GM19324 (cell line): ENCODE measurements at regions not wholly inside any gene's neighbourhood (a gene's known extent, or its start where the extent isn't known, plus 50 kb on each side); places are given as distances from the start of the nearest gene placed in this dataset.
"Not testable (repeated sequence)": the region's sequence is repeated elsewhere in the genome, so short reads cannot be mapped to it uniquely, and the experiment has no call there.

ENCODE experiments used
- ATAC-seq: cut with Tn5 transposase; IDR thresholded peaks from one replicate; pipeline ENCODE4 v1.9.1; 2021; ENCODE audit warnings: mild to moderate bottlenecking, moderate library complexity; ENCODE audit not compliant: unreplicated experiment, low FRiP score

DNA sequence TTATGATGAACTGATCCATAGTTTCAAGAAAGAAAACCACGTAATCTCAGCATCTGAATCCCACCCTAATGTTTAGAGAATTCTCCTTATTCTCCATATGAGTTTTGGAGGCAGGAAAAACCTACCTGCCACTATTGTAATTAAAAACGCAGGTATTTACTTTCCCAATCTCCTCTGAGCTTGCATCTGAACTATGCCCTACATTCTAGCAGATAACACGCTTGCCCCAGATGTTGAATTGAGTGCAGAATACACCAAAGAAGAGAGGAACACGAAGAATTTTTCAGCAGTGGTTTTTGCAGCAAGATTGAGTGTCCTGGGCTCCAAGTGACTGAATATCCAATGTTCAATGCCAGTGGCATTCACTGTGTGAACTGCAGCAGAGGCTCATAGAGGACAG lies 182.4 kb downstream of the COX18 start:
- ATAC-seq: no peak

DNA sequence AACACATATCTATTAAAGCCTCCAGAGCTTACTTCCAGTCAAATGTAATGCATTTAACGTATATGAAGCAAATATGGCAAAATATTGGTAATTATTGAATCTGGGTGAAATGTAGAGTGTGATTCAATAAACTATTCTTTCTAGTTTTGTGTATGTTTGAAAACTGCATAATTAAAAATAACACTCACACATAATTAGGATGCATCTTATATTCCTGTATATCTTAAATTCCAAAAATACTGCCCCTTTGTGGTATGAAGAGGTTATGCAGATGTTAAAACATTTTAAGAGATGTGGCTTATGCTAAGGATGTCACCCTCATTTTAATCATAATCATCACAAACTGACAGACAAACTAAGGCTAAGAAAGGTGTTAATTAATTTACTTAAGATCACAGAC lies 182.9 kb downstream of the COX18 start:
- ATAC-seq: no peak

- ATAC-seq: not testable (repeated sequence)
Measured at GRCh38 chr4:72884225-72884624, 185.3 kb downstream of the COX18 start.

DNA sequence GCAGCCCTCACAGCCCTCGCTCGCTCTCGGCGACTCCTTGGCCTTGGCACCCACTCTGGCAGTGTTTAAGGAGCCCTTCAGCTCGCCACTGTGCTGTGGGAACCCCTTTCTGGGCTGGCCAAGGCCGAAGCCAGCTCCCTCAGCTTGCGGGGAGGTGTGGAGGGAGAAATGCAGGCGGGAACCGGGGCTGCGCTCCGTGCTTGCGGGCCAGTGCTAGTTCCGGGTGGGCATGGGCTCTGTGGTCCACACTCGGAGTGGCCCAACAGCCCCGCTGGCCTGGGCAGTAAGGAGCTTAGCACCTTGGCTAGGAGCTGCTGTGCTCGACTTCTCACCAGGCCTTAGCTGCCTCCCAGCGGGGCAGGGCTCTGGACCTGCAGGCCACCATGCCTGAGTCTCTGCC lies 192.6 kb downstream of the COX18 start:
- ATAC-seq: no peak

GRCh38 chr4:72875545-72875944 lies 194.0 kb downstream of the COX18 start:
- ATAC-seq: no peak

DNA sequence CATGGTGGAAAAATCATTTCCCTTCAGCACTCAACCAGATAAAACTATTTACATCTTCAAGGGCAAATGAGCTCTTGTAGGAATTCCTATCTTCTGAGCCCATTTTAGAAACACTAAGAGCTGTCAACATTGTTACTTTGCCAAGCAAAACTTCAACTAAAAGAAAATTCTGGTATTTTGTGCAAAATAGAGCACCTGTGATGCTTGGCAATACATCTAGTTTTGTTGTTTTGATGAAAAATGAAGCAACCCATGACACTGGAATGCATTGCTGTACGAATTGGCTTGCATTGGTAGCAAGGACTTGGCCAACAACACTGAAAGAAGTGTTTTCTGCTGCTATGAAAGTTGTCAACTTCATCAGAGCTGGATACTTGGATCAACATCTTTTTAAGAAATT lies 194.4 kb downstream of the COX18 start:
- no peak for ATAC-seq

GRCh38 chr4:72864898-72865297 lies 204.6 kb downstream of the COX18 start:
- ATAC-seq: no peak

GRCh38 chr4:72864277-72864676 lies 205.2 kb downstream of the COX18 start:
- not testable (repeated sequence) for ATAC-seq

- no peak for ATAC-seq
Measured at GRCh38 chr4:72860766-72861165, 208.8 kb downstream of the COX18 start.

GRCh38 chr4:72858328-72858727 lies 211.2 kb downstream of the COX18 start:
- no peak for ATAC-seq

GRCh38 chr4:72857787-72858186 lies 211.7 kb downstream of the COX18 start:
- ATAC-seq: no peak

- ATAC-seq: no peak
Measured at GRCh38 chr4:72857216-72857615, 212.3 kb downstream of the COX18 start.

- no peak for ATAC-seq
Measured at GRCh38 chr4:72846280-72847111, 223.0 kb downstream of the COX18 start.

- no peak for ATAC-seq
Measured at GRCh38 chr4:72843466-72843865, 226.1 kb downstream of the COX18 start.

DNA sequence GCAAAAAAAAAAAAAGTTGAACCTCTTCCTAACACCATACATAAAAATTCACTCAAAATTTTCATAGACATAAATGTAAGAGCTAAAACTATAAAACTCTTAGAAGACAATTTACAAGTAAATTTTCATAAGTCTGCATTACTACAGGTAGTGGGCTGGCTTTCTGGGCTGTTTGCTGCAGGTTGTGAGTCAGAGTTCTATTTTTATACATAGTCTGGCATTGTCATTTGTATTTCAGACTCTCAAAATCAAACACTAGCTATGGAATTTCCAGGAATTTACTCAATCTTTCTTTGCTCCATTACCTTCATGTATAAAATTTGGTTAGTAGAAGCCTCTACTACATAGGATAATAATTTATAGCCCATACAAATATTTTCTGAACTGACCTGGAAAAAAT lies 227.2 kb downstream of the COX18 start:
- ATAC-seq: no peak

DNA sequence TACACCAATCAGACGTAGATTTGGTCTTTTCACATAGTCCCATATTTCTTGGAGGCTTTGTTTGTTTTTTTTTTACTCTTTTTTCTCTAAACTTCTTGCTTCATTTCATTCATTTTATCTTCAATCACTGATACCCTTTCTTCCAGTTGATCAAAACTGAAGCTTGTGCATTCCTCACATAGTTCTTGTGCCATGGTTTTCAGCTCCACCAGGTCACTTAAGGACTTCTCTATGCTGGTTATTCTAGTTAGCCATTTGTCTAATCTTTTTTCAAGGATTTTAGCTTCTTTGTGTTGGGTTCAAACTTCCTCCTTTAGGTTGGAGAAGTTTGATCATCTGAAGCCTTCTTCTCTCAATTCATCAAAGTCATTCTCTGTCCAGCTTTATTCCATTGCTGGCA lies 229.3 kb downstream of the COX18 start:
- not testable (repeated sequence) for ATAC-seq

DNA sequence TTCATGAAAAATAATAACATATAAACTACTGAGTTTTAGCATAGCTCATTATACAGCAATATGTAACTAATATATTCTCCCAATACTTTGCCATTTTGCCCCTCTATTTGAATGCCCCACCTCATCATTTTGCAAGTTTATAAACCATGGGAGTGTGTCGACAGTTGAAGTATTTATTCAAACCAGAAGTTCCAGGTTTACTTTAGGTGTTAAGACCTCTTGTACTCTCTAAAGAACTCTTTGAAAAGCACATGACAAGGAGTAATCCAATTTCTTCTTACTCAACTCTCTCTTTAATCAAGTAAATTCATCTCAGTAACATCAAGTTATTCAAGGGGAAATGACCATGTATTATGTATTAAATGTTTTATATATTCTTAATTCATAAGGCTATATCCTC lies 240.7 kb downstream of the COX18 start:
- no peak for ATAC-seq

GRCh38 chr4:72827968-72828367 lies 241.5 kb downstream of the COX18 start:
- ATAC-seq: no peak

DNA sequence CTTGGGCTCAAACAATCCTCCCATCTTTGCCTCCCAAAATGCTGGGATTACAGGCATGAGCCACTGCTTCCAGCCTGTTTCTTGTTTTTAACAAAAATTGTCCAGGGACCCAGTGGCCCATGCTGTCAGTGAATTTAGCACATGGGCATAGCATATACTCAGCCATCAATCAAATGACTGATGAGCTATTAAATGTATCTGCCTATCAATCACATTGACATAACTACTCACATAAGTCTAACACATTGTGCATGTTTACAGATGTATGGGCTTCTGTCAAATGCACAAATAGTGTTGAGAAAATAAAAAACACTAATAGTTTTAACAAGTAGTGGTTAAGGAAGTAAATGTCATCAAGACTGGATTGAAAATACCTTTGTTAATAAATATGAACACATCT lies 249.4 kb downstream of the COX18 start:
- no peak for ATAC-seq

GRCh38 chr4:72817012-72817411 lies 248.0 kb upstream of the ADAMTS3 start:
- ATAC-seq: no peak

DNA sequence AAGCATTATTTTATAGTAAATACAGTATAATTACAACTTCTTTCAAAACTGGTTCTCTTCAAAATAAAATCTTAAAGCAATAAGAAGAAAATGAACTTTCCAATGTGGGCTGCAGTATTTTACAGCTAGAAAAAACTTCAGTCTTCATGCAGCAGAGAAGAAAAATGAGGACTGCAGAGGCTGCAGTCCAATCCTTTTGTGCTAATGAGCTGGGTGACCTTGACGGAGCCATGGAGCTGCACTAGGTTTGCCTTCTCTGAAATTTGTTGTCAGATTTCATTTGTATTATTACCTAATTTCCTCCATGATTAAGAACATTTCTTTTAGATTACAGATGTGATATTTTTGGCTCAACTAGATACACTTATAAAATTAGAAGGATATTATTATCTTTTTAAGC lies 245.2 kb upstream of the ADAMTS3 start:
- ATAC-seq: no peak

DNA sequence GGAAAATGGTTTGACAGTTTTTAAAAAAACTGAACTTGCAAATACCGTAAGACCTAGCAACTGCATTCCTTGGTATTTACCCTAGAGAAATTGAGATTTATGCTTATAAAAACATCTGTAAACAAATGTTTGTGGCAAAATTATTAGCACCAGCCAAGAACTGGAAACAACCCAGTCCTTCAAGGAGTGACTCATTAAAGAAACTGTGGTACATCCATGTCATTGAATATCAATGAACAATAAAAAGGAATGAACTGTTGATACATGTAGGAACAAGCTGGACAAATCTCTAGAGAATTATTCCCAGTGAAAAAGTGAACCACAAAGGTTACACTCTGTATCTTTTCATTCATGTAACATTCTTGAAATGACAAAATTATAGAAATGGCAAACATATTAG lies 240.2 kb upstream of the ADAMTS3 start:
- no peak for ATAC-seq

DNA sequence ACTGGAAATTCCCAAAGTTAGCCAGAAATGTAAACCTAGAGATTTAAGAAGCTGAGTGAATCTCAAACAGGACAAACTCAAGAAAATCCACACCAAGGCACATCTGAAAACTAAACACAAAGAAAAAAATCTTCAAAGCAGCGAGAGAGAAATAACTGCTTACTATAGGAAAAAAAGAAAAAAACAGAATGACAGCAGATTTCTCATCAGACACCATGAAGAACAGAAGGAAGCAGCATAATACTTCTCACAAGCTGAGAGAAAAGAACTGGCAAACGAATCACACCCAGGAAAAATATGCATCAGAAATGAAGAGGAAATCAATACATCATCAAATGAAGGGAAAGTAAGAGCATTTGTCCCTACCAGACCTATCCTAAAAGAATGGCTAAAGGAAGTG lies 236.3 kb upstream of the ADAMTS3 start:
- ATAC-seq: no peak
